ENCODE measurements at regions not wholly inside any gene's neighbourhood (a gene's known extent, or its start where the extent isn't known, plus 50 kb on each side); places are given as distances from the start of the nearest gene placed in this dataset.

- H3K9ac ChIP-seq (ENCODE audit: control insufficient read depth, extremely low read depth, insufficient read depth, low read length) = no peak overlapping the region
- H3K4me2 ChIP-seq (ENCODE audit: control insufficient read depth, extremely low read depth, insufficient read depth, low read depth, low read length) = no peak overlapping the region
- no peaks in the 10 kb centered on the region for H3K9me3 ChIP-seq (ENCODE audit: control insufficient read depth, low read depth, low read length)
- DNase-seq (ENCODE audit: low read depth, low spot score) (peak; percentile 48), FAIRE-seq (peak; percentile 86)
- H3K27ac ChIP-seq (ENCODE audit: control insufficient read depth, insufficient read depth, low read length) = no peak overlapping the region
- TF ChIP-seq EZH2 (IDR thresholded peaks at IDR 0.05; ENCODE audit: low read length) (no peak), CTCF (optimal IDR thresholded peaks at IDR 0.05 in 1 of 3, IDR thresholded peaks at IDR 0.05 in 1 of 3, conservative IDR thresholded peaks at IDR 0.05 in 1 of 3; ENCODE audit: extremely low read depth in 1 of 3, insufficient read depth in 2 of 3, low read length in 3 of 3) (no peak)
- H3K79me2 ChIP-seq (ENCODE audit: control insufficient read depth, insufficient read depth, low read length) = no peaks in the 10 kb centered on the region
- peaks cover 12% of the 10 kb centered on the region for H3K4me1 ChIP-seq (ENCODE audit: control insufficient read depth, extremely low read depth, insufficient read depth, low read length)
- no peaks in the 10 kb centered on the region for H3K9me1 ChIP-seq (ENCODE audit: control insufficient read depth, extremely low read depth, insufficient read depth, low read length)
- no peak overlapping the region for H2AFZ ChIP-seq (ENCODE audit: control insufficient read depth, low read length)
- no peaks in the 10 kb centered on the region for H4K20me1 ChIP-seq (ENCODE audit: control insufficient read depth, extremely low read depth, insufficient read depth, low read length)
- no peaks in the 10 kb centered on the region for H3K36me3 ChIP-seq (ENCODE audit: control insufficient read depth in 2 of 2, extremely low read depth in 1 of 2, insufficient read depth in 2 of 2, low read length in 2 of 2)
- dilution Hi-C loops (cut with MboI; ENCODE audit: extremely low pct_ligation_motif_present, low sequenced_read_pairs) = no loop called here
- H3K4me3 ChIP-seq (ENCODE audit: control insufficient read depth in 2 of 3, extremely low read depth in 1 of 3, insufficient read depth in 2 of 3, low read depth in 1 of 3, low read length in 3 of 3) = no peak overlapping the region
- no peaks in the 10 kb centered on the region for H3K27me3 ChIP-seq (ENCODE audit: control insufficient read depth, extremely low read depth, insufficient read depth, low read length)
These were observed 439.6 kb downstream of the CSNK1G3 start for GRCh38 chr5:123951582-123951977.

GRCh38 chr5:123950701-123951581 is 439.0 kb downstream of the CSNK1G3 start:
- Histone ChIP-seq H4K20me1 (ENCODE audit: control insufficient read depth, extremely low read depth, insufficient read depth, low read length) (no peaks in the 10 kb centered on the region), H3K4me1 (ENCODE audit: control insufficient read depth, extremely low read depth, insufficient read depth, low read length) (peaks cover 12% of the 10 kb centered on the region), H3K4me3 (ENCODE audit: control insufficient read depth in 2 of 3, extremely low read depth in 1 of 3, insufficient read depth in 2 of 3, low read depth in 1 of 3, low read length in 3 of 3) (no peak overlapping the region), H3K27me3 (ENCODE audit: control insufficient read depth, extremely low read depth, insufficient read depth, low read length) (no peaks in the 10 kb centered on the region), H2AFZ (ENCODE audit: control insufficient read depth, low read length) (no peak overlapping the region), H3K36me3 (ENCODE audit: control insufficient read depth in 2 of 2, extremely low read depth in 1 of 2, insufficient read depth in 2 of 2, low read length in 2 of 2) (no peaks in the 10 kb centered on the region), H3K27ac (ENCODE audit: control insufficient read depth, insufficient read depth, low read length) (no peak overlapping the region), H3K9me1 (ENCODE audit: control insufficient read depth, extremely low read depth, insufficient read depth, low read length) (no peaks in the 10 kb centered on the region), H3K9me3 (ENCODE audit: control insufficient read depth, low read depth, low read length) (no peaks in the 10 kb centered on the region), H3K4me2 (ENCODE audit: control insufficient read depth, extremely low read depth, insufficient read depth, low read depth, low read length) (no peak overlapping the region), H3K9ac (ENCODE audit: control insufficient read depth, extremely low read depth, insufficient read depth, low read length) (no peak overlapping the region), H3K79me2 (ENCODE audit: control insufficient read depth, insufficient read depth, low read length) (no peaks in the 10 kb centered on the region)
- dilution Hi-C loops (cut with MboI; ENCODE audit: extremely low pct_ligation_motif_present, low sequenced_read_pairs) = no loop called here
- peak; percentile 49 for FAIRE-seq
- TF ChIP-seq EZH2 (IDR thresholded peaks at IDR 0.05; ENCODE audit: low read length) (no peak), CTCF (optimal IDR thresholded peaks at IDR 0.05 in 1 of 3, IDR thresholded peaks at IDR 0.05 in 1 of 3, conservative IDR thresholded peaks at IDR 0.05 in 1 of 3; ENCODE audit: extremely low read depth in 1 of 3, insufficient read depth in 2 of 3, low read length in 3 of 3) (no peak)
- DNase-seq (ENCODE audit: low read depth, low spot score) = no peak

All from keratinocyte (primary cell).